ENCODE measurements at regions not wholly inside any gene's neighbourhood (a gene's known extent, or its start where the extent isn't known, plus 50 kb on each side); places are given as distances from the start of the nearest gene placed in this dataset.
A peak's percentile ranks its signal among the peaks of the same experiment; 100 is the strongest.

- no peak for DNase-seq
Measured at GRCh38 chr16:82488460-82488859, 138.3 kb upstream of the CDH13 start.

GRCh38 chr16:82481455-82481854 is 145.3 kb upstream of the CDH13 start:
- no peak for DNase-seq

GRCh38 chr16:82476786-82477185 is 150.0 kb upstream of the CDH13 start:
- DNase-seq = no peak

GRCh38 chr16:82470620-82471152 is 156.1 kb upstream of the CDH13 start:
- DNase-seq = no peak

- DNase-seq = no peak
Measured at GRCh38 chr16:82470016-82470415, 156.8 kb upstream of the CDH13 start.

DNA sequence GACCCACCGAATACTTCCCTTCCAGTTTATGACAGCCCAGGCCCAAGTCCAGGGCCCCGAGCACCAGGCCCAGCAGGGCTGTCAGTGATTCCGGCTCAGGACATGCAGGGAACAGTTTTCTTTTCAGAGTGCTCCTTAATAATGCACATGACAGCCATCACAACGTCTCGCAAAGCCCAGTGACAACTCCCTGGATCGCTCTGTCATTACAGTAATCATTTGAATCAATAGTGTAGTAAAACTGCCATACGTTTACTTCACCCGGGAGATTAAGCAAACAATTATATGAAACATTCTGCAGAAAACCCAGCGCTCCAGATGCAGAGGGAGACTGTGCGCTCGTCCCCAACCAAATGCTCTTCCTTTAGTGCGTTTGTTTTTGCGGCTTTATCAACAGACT is 162.6 kb upstream of the CDH13 start:
- DNase-seq = no peak

DNA sequence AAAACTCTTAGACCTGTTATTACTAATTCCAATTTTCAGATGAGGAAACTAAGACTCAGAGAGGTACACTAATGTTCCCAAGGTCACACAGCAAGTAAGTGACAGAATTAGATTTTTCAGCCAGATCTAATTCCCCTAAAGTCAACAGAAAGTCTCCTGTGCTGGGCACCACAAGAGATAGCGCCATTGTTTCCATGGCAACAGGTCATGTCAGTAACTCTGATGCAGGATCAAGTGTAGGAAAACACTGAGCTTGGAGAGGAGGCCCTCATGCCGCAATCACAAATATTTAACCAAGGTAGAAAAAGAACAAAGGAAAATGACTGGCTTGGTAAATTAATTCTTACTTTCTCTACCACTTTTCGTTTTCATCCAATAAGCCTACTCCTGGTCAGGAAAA is 166.0 kb upstream of the CDH13 start:
- DNase-seq = no peak

GRCh38 chr16:82459580-82460256 is 167.1 kb upstream of the CDH13 start:
- no peak for DNase-seq

DNA sequence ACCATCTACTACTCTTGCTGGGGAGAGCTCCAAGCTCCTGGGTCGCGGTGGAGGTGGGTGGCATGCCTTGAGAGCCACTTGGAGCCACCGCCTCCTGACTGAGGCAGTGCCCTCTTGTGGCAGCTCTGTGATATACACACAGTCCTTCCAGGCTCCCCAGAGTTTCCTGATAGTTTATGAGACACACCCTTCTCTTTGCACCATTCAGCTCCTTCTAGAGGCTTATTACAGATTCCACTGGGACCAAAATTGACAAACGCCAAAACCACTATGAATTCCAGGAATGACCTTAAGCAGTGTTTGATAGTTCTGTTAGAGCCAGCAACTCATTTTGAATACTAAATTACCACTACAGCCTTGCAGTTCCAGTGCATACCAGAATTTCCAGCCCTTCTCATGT is 170.1 kb upstream of the CDH13 start:
- DNase-seq = peak; percentile 34

- no peak for DNase-seq
Measured at GRCh38 chr16:82454566-82454965, 172.2 kb upstream of the CDH13 start.

- no peak for DNase-seq
Measured at GRCh38 chr16:82454152-82454551, 172.6 kb upstream of the CDH13 start.

DNA sequence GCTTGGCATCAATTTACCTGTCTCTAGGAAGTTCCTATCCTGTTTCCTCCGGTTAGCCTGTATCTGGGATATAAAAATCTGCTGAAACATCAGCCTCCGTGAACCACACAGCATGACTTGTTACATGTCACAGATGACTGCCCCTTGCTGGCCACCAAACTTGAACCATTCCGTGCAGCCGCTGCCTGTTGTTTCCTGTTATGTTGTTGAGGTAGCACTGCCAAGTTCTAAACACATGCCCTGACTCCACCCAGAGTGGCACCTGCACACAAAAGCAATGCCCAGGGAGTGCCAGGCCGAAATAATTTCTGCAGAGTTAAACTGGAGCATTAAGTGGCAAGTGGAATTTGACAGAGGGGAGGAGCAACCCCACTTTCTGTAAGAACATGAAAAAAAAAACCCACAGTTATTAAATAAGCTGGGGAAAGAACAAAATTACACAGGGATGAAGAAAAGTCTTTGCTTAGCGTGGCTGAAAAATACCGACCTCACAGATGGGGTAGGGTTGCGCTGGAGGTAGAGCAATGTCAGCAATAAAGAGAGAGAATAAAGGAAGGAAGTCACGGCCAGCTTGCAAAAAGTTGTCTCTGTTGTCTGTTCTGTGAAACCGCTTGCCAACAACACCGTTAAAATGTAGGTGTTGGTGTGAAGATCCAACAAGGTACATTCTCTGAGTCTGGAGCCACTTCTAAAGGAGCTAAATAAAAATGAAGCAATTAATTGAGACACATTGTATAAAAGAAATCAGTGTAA is 174.6 kb upstream of the CDH13 start:
- DNase-seq = no peak

DNA sequence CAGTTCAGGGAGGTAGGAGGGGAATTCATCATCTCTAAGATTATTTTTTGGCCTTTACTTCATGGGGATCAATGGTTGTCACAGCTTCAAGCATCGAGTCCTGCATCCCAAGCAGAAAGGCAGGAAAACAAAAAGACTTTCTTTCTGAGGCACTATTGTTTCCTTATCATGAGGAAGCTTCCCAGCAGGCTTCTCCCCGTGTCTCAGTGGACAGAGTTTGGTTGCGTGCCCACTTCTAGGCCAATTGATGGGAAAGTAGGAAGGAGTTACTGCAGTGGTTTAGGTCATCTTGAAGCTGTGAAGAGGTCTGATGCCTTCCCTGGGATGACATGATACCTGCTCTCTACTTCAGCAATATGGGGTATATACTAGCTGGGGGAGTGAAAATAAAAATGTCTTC is 175.3 kb upstream of the CDH13 start:
- DNase-seq = no peak

GRCh38 chr16:82440336-82440735 is 186.4 kb upstream of the CDH13 start:
- no peak for DNase-seq

GRCh38 chr16:82439678-82440293 is 187.0 kb upstream of the CDH13 start:
- no peak for DNase-seq

DNA sequence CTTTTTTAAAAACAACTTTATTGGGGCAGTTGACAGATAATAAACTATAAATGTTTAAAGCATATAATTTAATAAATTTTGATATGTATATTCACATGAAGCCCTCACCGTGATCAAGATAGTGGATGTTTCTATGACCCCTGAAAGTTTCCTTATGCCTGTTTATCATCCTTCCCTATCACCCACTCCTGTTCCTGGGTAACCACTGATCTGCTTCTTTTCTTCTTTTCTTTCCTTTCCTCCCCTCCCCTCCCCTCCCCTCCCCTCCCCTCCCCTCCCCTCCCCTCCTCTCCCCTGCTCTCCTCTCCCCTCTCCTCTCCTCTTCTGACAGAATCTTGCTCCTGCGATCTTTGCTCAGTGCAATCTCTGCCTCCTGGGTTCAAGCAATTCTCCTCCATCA is 193.7 kb upstream of the CDH13 start:
- DNase-seq = no peak

GRCh38 chr16:82432261-82432660 is 194.5 kb upstream of the CDH13 start:
- DNase-seq = peak; percentile 2

GRCh38 chr16:82425661-82426060 is 201.1 kb upstream of the CDH13 start:
- DNase-seq = peak; percentile 1

- no peak for DNase-seq
Measured at GRCh38 chr16:82421851-82422250, 204.9 kb upstream of the CDH13 start.

DNA sequence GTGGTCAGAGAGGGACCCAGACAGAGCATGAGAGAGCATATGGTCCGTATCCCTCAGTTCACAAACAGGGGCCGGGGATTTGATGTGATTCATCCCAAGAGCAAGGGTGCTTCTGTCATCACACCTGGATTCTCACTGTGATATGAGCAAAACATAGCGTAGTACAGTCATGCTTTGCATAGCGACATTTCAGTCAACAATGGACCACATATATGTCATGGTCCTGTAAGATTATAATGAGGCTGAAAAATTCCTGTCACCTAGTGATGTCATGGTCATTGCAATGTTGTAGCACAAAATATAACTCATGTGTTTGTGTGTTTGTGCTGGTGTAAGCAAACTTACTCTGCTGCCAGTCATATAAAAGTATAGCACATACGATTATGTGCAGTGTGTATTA is 207.4 kb upstream of the CDH13 start:
- DNase-seq = no peak

- DNase-seq = no peak
Measured at GRCh38 chr16:82414476-82414875, 212.3 kb upstream of the CDH13 start.

DNA sequence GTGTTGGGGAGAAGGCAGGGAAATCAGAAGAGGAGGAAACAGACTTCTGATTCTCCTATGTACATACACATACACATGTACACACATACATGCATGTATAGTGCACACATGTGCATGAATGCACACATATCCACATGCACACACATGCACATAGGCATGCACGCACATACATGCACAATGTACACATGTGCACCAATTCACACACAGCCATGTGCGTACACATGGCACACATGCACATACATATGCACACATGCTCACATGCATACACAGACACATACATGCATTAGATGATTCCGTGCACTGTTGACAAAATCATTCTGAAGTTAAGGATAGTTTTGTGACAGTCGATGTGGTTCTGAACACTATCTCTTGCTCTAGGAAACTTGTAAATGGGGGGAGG is 214.0 kb upstream of the CDH13 start:
- no peak for DNase-seq

DNA sequence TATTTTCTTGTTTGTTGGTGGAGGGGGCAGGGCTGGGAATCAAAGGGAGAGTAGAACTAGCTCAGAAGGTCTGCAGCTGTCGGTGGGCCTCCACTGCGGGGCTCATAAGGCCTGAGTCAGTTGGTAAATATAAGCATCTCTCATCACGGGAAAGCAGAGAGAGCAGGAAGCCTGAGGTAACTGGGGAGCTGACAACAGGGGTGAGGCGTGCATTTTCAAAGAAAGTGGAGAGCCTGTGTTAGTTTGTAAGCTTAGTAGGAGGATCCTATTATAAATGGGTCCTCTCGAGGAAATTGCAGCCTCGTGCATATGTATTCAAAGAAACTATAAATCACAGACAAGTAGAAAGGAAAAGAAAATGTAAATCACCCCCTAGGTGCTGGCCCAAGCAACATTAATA is 221.0 kb upstream of the CDH13 start:
- no peak for DNase-seq

All from fibroblast of upper back skin (primary cell).